Gastroesophageal sphincter (tissue), 3 donors: ENCODE measurements at regions not wholly inside any gene's neighbourhood (a gene's known extent, or its start where the extent isn't known, plus 50 kb on each side); places are given as distances from the start of the nearest gene placed in this dataset.

Experiments used
- CTCF ChIP-seq, 4 experiments: fragments of 200-600 bp in 2 of 4; fragments of 450-650 bp in 2 of 4; sonication (generic) in 1 of 4; IDR thresholded peaks; one replicate each; pipeline ENCODE4 v1.5.1; 2017 to 2019; ENCODE audit warnings: antibody characterized with exemption in 4 of 4, mild to moderate bottlenecking in 2 of 4, moderate library complexity in 2 of 4
- POLR2A ChIP-seq, 2 donors: fragments of 450-650 bp; IDR thresholded peaks; one replicate each; pipeline ENCODE4 v1.6.1; 2017; ENCODE audit warnings: antibody characterized with exemption in 2 of 2, mild to moderate bottlenecking in 2 of 2, moderate library complexity in 1 of 2
- POLR2AphosphoS5 ChIP-seq: sonication (generic); formaldehyde crosslinking; IDR thresholded peaks from one replicate; pipeline ENCODE4 v1.6.1; 2017; ENCODE audit warnings: antibody characterized with exemption

- TF ChIP-seq POLR2A (IDR thresholded peaks at IDR 0.05) (no peak), POLR2AphosphoS5 (no peak), CTCF (IDR thresholded peaks at IDR 0.05) (no peak)
Measured at GRCh38 chr6:117138920-117139319, 126.4 kb upstream of the VGLL2 start.
